Endothelial cell of umbilical vein (primary cell): ENCODE measurements at regions not wholly inside any gene's neighbourhood (a gene's known extent, or its start where the extent isn't known, plus 50 kb on each side); places are given as distances from the start of the nearest gene placed in this dataset.

ENCODE experiments used
- CTCF ChIP-seq, 2 donors: IDR thresholded peaks; 1 replicate in 1 of 2; 2 replicates in 1 of 2; pipeline ENCODE4 v1.5.1; 2011; ENCODE audit warnings: low read length in 2 of 2, mild to moderate bottlenecking in 2 of 2, moderate library complexity in 2 of 2, control low read depth in 1 of 2, inconsistent platforms in 1 of 2, low read depth in 1 of 2; ENCODE audit not compliant: insufficient read depth in 1 of 2; ENCODE audit errors: extremely low read depth in 1 of 2
- EZH2 ChIP-seq: IDR thresholded peaks from 2 replicates; pipeline ENCODE4 v1.6.1; 2012; ENCODE audit warnings: borderline replicate concordance, low read depth, mild to moderate bottlenecking, moderate library complexity, low read length, inconsistent platforms; ENCODE audit not compliant: severe bottlenecking
- MAX ChIP-seq: IDR thresholded peaks from 2 replicates; pipeline ENCODE4 v1.6.1; 2011; ENCODE audit not compliant: insufficient read depth, insufficient read length
- POLR2A ChIP-seq: IDR thresholded peaks from 2 replicates; pipeline ENCODE4 v1.6.1; 2012; ENCODE audit warnings: low read depth, mild to moderate bottlenecking, control low read depth, low read length
- POLR2AphosphoS5 ChIP-seq: IDR thresholded peaks from 2 replicates; pipeline ENCODE4 v1.6.1; 2012; ENCODE audit warnings: low read depth, mild to moderate bottlenecking, control low read depth, low read length, moderate library complexity; ENCODE audit not compliant: insufficient read depth

- TF ChIP-seq POLR2A, result no peak
- no peak for TF ChIP-seq POLR2AphosphoS5
- TF ChIP-seq EZH2, result no peak
- no peak for TF ChIP-seq CTCF (IDR thresholded peaks at IDR 0.05; ENCODE audit: extremely low read depth in 1 of 2, insufficient read depth in 1 of 2, low read depth in 1 of 2, low read length in 2 of 2)
- no peak for TF ChIP-seq MAX
These were observed 463.2 kb downstream of the KLF12 start for GRCh38 chr13:73671011-73671410.
